ENCODE measurements at regions not wholly inside any gene's neighbourhood (a gene's known extent, or its start where the extent isn't known, plus 50 kb on each side); places are given as distances from the start of the nearest gene placed in this dataset.

DNA sequence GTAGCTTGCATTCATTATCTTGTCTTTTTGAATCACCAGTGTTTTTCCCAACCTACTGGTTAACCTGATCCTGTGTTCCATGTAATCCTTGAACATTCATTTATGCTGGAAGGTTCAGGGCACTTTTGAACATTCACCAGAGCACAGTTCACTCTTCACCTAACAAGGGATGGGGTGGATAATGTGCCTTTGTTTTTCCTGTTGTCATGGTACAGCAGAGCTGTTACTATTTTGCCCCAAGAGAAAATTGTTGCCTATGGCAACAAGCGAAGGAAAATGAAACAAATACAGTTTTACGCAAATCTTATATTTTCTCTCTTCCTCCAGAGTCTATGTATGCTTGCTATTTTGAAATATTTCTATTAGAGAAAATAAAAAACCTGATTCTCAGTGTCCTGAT, 60.3 kb upstream of the RIOK2 start:
- TF ChIP-seq CTCF (conservative IDR thresholded peaks at IDR 0.05; ENCODE audit: low read depth, low read length) (no peak), MAZ (IDR thresholded peaks at IDR 0.05; ENCODE audit: borderline replicate concordance, low read depth, low read length) (no peak)
